ENCODE measurements at regions not wholly inside any gene's neighbourhood (a gene's known extent, or its start where the extent isn't known, plus 50 kb on each side); places are given as distances from the start of the nearest gene placed in this dataset.

DNA sequence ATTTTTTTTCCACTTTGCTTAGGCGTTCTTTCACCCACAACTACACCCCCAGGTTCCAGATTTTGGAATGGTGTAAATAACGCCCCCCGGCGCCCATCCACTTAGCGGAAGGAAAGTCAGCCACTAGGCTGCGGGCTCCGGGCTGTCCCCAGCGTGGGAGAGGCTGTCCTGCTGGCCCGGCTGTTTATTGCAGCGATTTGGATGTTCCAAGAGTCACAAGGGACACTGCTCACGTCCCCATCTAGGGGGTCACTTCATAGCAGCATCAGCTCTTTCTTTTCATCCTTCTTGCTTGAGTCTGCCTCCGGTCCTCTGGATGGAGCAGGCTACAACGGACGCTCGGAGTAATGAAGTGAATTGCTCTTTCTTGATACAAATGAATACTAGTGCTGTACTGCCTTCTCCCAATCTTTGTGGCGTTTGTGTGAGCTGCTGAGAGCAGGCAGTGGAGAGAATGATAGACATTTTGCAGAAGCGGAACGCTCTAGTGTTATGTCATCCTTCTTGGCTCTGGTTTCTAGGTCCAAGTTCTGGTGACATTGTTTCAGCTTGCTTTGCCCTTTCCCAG, 50.7 kb upstream of the PAIP2B start:
- ATAC-seq, result peak; percentile 20
- no peaks in the 10 kb centered on the region for H3K9me3 Mint-ChIP-seq
- peak overlapping the region; percentile 79 for H3K4me3 Mint-ChIP-seq
- H3K27ac Mint-ChIP-seq, result no peak overlapping the region
- H3K27me3 Mint-ChIP-seq, result peaks cover 80% of the 10 kb centered on the region
- no peaks in the 10 kb centered on the region for H3K36me3 Mint-ChIP-seq (ENCODE audit: low read depth)
- H3K4me1 Mint-ChIP-seq, result peaks cover 18% of the 10 kb centered on the region
- peak; percentile 41 for DNase-seq

DNA sequence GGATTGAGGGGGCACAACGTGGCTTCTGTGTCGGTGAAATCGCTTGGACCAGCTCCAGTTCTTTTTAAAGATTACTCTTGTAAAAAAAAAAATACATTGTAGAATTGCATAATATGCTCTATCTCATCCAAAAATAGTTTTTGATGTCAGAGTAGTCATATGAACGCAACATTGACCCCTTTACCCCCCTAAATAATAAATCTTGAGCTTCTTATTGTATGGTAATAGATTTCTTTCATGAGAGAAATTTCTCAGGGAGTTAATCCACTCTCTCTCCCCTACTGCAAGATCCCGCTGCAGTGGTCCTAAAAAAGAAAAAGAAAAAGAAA, 50.2 kb upstream of the PAIP2B start:
- Mint-ChIP-seq H3K27ac (no peak overlapping the region), H3K36me3 (ENCODE audit: low read depth) (no peaks in the 10 kb centered on the region), H3K4me3 (peak overlapping the region; percentile 79), H3K27me3 (peaks cover 84% of the 10 kb centered on the region), H3K9me3 (no peaks in the 10 kb centered on the region), H3K4me1 (peaks cover 18% of the 10 kb centered on the region)
- DNase-seq, result no peak
- ATAC-seq, result no peak

DNA sequence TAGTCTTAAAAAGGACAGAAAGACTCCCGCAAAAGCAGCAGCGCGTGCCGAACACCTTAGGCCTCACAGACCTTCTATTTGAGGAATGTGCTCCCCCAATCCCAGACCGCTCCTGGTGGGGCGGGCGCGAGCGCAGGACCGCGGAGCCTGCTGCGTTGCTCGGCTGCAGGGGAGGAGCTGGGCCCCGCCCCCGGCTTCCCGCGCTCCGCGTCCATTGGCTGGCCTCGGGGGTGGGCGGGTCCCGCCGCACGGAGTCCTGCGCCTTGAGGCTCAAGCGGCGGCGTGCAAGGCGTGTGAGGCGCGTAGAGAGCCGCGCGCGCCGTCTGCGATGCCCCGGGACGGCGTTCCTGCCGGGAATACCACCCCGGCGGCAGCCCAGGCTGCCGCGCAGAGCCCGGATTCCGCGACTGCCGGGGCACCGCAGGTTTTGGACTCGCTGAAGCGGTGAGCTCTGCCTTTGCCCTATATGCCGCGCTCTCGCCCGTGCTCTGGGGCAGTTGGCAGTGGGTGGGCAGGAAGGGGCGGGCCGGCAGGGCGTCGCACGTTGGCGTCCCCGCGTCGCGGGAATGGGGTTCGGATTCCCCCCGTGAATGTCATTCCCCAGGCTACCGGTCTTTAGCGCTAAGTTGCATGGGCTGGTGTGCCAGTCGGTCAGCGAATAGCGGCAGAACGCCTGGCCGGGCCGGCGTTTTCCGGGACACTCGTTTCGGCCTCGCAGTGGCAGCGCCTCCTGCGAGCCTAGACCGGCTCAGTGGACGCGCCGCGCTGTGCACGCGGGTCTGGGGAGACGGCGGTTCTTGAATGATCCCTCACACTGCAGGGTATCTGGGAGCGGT, 49.6 kb upstream of the PAIP2B start:
- Mint-ChIP-seq H3K4me1 (peaks cover 18% of the 10 kb centered on the region), H3K4me3 (peak overlapping the region; percentile 79), H3K9me3 (no peaks in the 10 kb centered on the region), H3K27me3 (peaks cover 82% of the 10 kb centered on the region), H3K36me3 (ENCODE audit: low read depth) (no peaks in the 10 kb centered on the region), H3K27ac (no peak overlapping the region)
- DNase-seq (peak; percentile 94), ATAC-seq (peak; percentile 99)
